OCI-LY3 (cell line): ENCODE measurements at regions not wholly inside any gene's neighbourhood (a gene's known extent, or its start where the extent isn't known, plus 50 kb on each side); places are given as distances from the start of the nearest gene placed in this dataset.
"Not testable (repeated sequence)": the region's sequence is repeated elsewhere in the genome, so short reads cannot be mapped to it uniquely, and the experiment has no call there.

Experiments used
- H2AFZ ChIP-seq: fragments of 200-600, 300-600 bp; shearing (Covaris generic); 2 replicates; pipeline ENCODE4 v1.6.0; 2014; ENCODE audit warnings: antibody characterized with exemption, low read depth, low read length
- H3K27ac ChIP-seq: fragments of 200-600, 300-600 bp; sonication (generic); 2 replicates; pipeline ENCODE4 v1.5.1; 2014; ENCODE audit warnings: mild to moderate bottlenecking, low read length, moderate library complexity, mixed read lengths
- H3K27me3 ChIP-seq: fragments of 200-600, 300-600 bp; sonication (generic); 2 replicates; pipeline ENCODE4 v1.6.1; 2014; ENCODE audit warnings: low read depth, low read length, mixed read lengths
- H3K36me3 ChIP-seq: fragments of 200-600, 300-600 bp; sonication (generic); replicated peaks from 2 replicates; pipeline ENCODE3; 2014; ENCODE audit warnings: low read depth, low read length, mixed read lengths
- H3K4me1 ChIP-seq: fragments of 300-600, 200-600 bp; sonication (generic); 2 replicates; pipeline ENCODE4 v1.6.1; 2014; ENCODE audit warnings: low read length, mixed read lengths
- H3K4me2 ChIP-seq: fragments of 200-600, 300-600 bp; sonication (generic); 2 replicates; pipeline ENCODE4 v1.6.1; 2014; ENCODE audit warnings: low read length, mixed read lengths
- H3K4me3 ChIP-seq: fragments of 300-600, 200-600 bp; sonication (generic); 2 replicates; pipeline ENCODE4 v1.5.1; 2014; ENCODE audit warnings: antibody characterized with exemption, mild to moderate bottlenecking, low read length, moderate library complexity
- H3K79me2 ChIP-seq: fragments of 300-600, 200-600 bp; shearing (Covaris generic); 2 replicates; pipeline ENCODE4 v1.6.1; 2014; ENCODE audit warnings: mild to moderate bottlenecking, low read length, mixed read lengths
- H3K9ac ChIP-seq: fragments of 300-600, 200-600 bp; shearing (Covaris generic); 2 replicates; pipeline ENCODE4 v1.6.0; 2014; ENCODE audit warnings: mild to moderate bottlenecking, low read length, moderate library complexity
- H3K9me3 ChIP-seq: fragments of 200-600, 300-600 bp; shearing (Covaris generic); 2 replicates; pipeline ENCODE4 v1.6.1; 2014; ENCODE audit warnings: low read length, mixed read lengths; ENCODE audit not compliant: insufficient read depth
- H4K20me1 ChIP-seq: fragments of 200-600, 300-600 bp; sonication (generic); 2 replicates; pipeline ENCODE4 v1.6.1; 2016; ENCODE audit warnings: low read length, mixed read lengths; ENCODE audit not compliant: insufficient read depth
- EZH2phosphoT487 ChIP-seq: fragments of 200-600 bp; shearing (Covaris generic); IDR thresholded peaks from 2 replicates; pipeline ENCODE4 v1.6.1; 2018; ENCODE audit warnings: antibody characterized with exemption, mixed run types, low read depth
- TF ChIP-seq, protein P1 (sequence below): fragments of 200-600, 300-600 bp; sonication (generic); IDR thresholded peaks from 2 replicates; pipeline ENCODE4 v1.5.1; 2014; ENCODE audit warnings: antibody characterized with exemption, low read length, low read depth

- H3K4me2 ChIP-seq, result no peak overlapping the region
- no peaks in the 10 kb centered on the region for H3K27me3 ChIP-seq
- H3K4me3 ChIP-seq, result no peak overlapping the region
- no peak overlapping the region for H2AFZ ChIP-seq
- H3K9ac ChIP-seq, result no peak overlapping the region
- no peaks in the 10 kb centered on the region for H3K36me3 ChIP-seq
- no peaks in the 10 kb centered on the region for H3K4me1 ChIP-seq
- TF ChIP-seq, protein P1, sequence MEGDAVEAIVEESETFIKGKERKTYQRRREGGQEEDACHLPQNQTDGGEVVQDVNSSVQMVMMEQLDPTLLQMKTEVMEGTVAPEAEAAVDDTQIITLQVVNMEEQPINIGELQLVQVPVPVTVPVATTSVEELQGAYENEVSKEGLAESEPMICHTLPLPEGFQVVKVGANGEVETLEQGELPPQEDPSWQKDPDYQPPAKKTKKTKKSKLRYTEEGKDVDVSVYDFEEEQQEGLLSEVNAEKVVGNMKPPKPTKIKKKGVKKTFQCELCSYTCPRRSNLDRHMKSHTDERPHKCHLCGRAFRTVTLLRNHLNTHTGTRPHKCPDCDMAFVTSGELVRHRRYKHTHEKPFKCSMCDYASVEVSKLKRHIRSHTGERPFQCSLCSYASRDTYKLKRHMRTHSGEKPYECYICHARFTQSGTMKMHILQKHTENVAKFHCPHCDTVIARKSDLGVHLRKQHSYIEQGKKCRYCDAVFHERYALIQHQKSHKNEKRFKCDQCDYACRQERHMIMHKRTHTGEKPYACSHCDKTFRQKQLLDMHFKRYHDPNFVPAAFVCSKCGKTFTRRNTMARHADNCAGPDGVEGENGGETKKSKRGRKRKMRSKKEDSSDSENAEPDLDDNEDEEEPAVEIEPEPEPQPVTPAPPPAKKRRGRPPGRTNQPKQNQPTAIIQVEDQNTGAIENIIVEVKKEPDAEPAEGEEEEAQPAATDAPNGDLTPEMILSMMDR, result no peak
- TF ChIP-seq EZH2phosphoT487, result no peak
- no peaks in the 10 kb centered on the region for H4K20me1 ChIP-seq
- H3K27ac ChIP-seq, result no peak overlapping the region
- H3K79me2 ChIP-seq, result no peaks in the 10 kb centered on the region
- H3K9me3 ChIP-seq, result no peaks in the 10 kb centered on the region
These were observed 292.6 kb upstream of the SYT1 start for GRCh38 chr12:78571953-78572352.

- H3K9ac ChIP-seq, H3K27ac ChIP-seq, H3K4me2 ChIP-seq: not testable (repeated sequence)
These were observed 289.4 kb upstream of the SYT1 start for GRCh38 chr12:78575208-78575607.

GRCh38 chr12:78579846-78580245 is 284.7 kb upstream of the SYT1 start:
- no peak overlapping the region for H2AFZ ChIP-seq
- no peaks in the 10 kb centered on the region for H3K4me1 ChIP-seq
- TF ChIP-seq, protein P1, result no peak
- no peak for TF ChIP-seq EZH2phosphoT487
- H3K4me3 ChIP-seq, result no peak overlapping the region
- H3K79me2 ChIP-seq, result no peaks in the 10 kb centered on the region
- no peak overlapping the region for H3K27ac ChIP-seq
- no peaks in the 10 kb centered on the region for H3K27me3 ChIP-seq
- H3K4me2 ChIP-seq, result no peak overlapping the region
- H3K9me3 ChIP-seq, result peaks cover 16% of the 10 kb centered on the region; the same call in 1 of the 2 replicates
- H4K20me1 ChIP-seq, result no peaks in the 10 kb centered on the region
- H3K36me3 ChIP-seq, result no peaks in the 10 kb centered on the region
- no peak overlapping the region for H3K9ac ChIP-seq

More at GRCh38 chr12:78575208-78575607, 289.4 kb upstream of the SYT1 start:
- H3K79me2 ChIP-seq, H3K9me3 ChIP-seq, H3K4me3 ChIP-seq, H4K20me1 ChIP-seq, H2AFZ ChIP-seq, H3K4me1 ChIP-seq, H3K36me3 ChIP-seq, H3K27me3 ChIP-seq: not testable (repeated sequence)

GRCh38 chr12:78580296-78580695 is 284.3 kb upstream of the SYT1 start:
- Histone ChIP-seq H3K4me2 (no peak overlapping the region), H3K9ac (no peak overlapping the region)
- TF ChIP-seq, protein P1, result no peak
- TF ChIP-seq EZH2phosphoT487, result no peak

GRCh38 chr12:78584695-78585094 is 279.9 kb upstream of the SYT1 start:
- H3K27me3 ChIP-seq, result no peaks in the 10 kb centered on the region
- H3K4me1 ChIP-seq, result no peaks in the 10 kb centered on the region
- no peak overlapping the region for H3K9ac ChIP-seq
- H4K20me1 ChIP-seq, result no peaks in the 10 kb centered on the region
- no peak overlapping the region for H3K27ac ChIP-seq
- no peak overlapping the region for H3K4me3 ChIP-seq
- H3K9me3 ChIP-seq, result peaks cover 21% of the 10 kb centered on the region; the same call in 1 of the 2 replicates
- no peaks in the 10 kb centered on the region for H3K79me2 ChIP-seq
- no peaks in the 10 kb centered on the region for H3K36me3 ChIP-seq
- TF ChIP-seq, protein P1, result peak; percentile 32; the same call in 1 of the 2 replicates
- no peak for TF ChIP-seq EZH2phosphoT487
- H3K4me2 ChIP-seq, result no peak overlapping the region
- no peak overlapping the region for H2AFZ ChIP-seq

More at GRCh38 chr12:78580296-78580695, 284.3 kb upstream of the SYT1 start:
- no peaks in the 10 kb centered on the region for H3K4me1 ChIP-seq
- no peaks in the 10 kb centered on the region for H3K79me2 ChIP-seq
- no peak overlapping the region for H2AFZ ChIP-seq
- no peak overlapping the region for H3K27ac ChIP-seq
- no peaks in the 10 kb centered on the region for H4K20me1 ChIP-seq
- no peak overlapping the region for H3K4me3 ChIP-seq
- H3K36me3 ChIP-seq, result no peaks in the 10 kb centered on the region
- H3K27me3 ChIP-seq, result no peaks in the 10 kb centered on the region
- peaks cover 20% of the 10 kb centered on the region; the same call in 1 of the 2 replicates for H3K9me3 ChIP-seq
